Activated naive CD8-positive, alpha-beta T cell treated with anti-CD3 and anti-CD28 coated beads for 36 hours (primary cell): ENCODE measurements at regions not wholly inside any gene's neighbourhood (a gene's known extent, or its start where the extent isn't known, plus 50 kb on each side); places are given as distances from the start of the nearest gene placed in this dataset.

Source experiments
- DNase-seq: peaks from one replicate; pipeline ENCODE4 v3.0.0; 2021
- H3K27ac Mint-ChIP-seq: one replicate; pipeline ENCODE4 v1.8.0; 2022; ENCODE audit warnings: mild to moderate bottlenecking, moderate library complexity, mixed read lengths
- H3K27me3 Mint-ChIP-seq: one replicate; pipeline ENCODE4 v1.8.0; 2022; ENCODE audit warnings: mild to moderate bottlenecking, mixed read lengths
- H3K36me3 Mint-ChIP-seq: one replicate; pipeline ENCODE4 v1.8.0; 2021; ENCODE audit warnings: mild to moderate bottlenecking, mixed read lengths
- H3K4me1 Mint-ChIP-seq: one replicate; pipeline ENCODE4 v1.8.0; 2021; ENCODE audit warnings: mixed read lengths
- H3K4me3 Mint-ChIP-seq: one replicate; pipeline ENCODE4 v1.8.0; 2022; ENCODE audit warnings: mild to moderate bottlenecking, moderate library complexity, mixed read lengths
- H3K9me3 Mint-ChIP-seq: one replicate; pipeline ENCODE4 v1.8.0; 2022; ENCODE audit warnings: mixed read lengths

GRCh38 chr11:122439866-122440810 is 215.4 kb upstream of the UBASH3B start:
- Mint-ChIP-seq H3K4me1 (no peaks in the 10 kb centered on the region), H3K9me3 (no peaks in the 10 kb centered on the region), H3K4me3 (no peak overlapping the region), H3K27ac (no peak overlapping the region), H3K27me3 (peaks cover 10% of the 10 kb centered on the region), H3K36me3 (no peaks in the 10 kb centered on the region)
- DNase-seq: no peak

- no peaks in the 10 kb centered on the region for H3K4me1 Mint-ChIP-seq
- H3K27ac Mint-ChIP-seq: no peak overlapping the region
- no peaks in the 10 kb centered on the region for H3K36me3 Mint-ChIP-seq
- DNase-seq: no peak
- peaks cover 16% of the 10 kb centered on the region for H3K27me3 Mint-ChIP-seq
- no peaks in the 10 kb centered on the region for H3K9me3 Mint-ChIP-seq
- H3K4me3 Mint-ChIP-seq: no peak overlapping the region
Observed at GRCh38 chr11:122436188-122436555, 219.3 kb upstream of the UBASH3B start.

GRCh38 chr11:122435540-122436187 is 219.9 kb upstream of the UBASH3B start:
- Mint-ChIP-seq H3K36me3 (no peaks in the 10 kb centered on the region), H3K27ac (no peak overlapping the region), H3K4me1 (no peaks in the 10 kb centered on the region), H3K27me3 (peaks cover 16% of the 10 kb centered on the region), H3K9me3 (no peaks in the 10 kb centered on the region), H3K4me3 (no peak overlapping the region)
- DNase-seq: no peak

- no peak overlapping the region for H3K27ac Mint-ChIP-seq
- no peaks in the 10 kb centered on the region for H3K36me3 Mint-ChIP-seq
- H3K4me3 Mint-ChIP-seq: no peak overlapping the region
- H3K4me1 Mint-ChIP-seq: no peaks in the 10 kb centered on the region
- DNase-seq: no peak
- H3K9me3 Mint-ChIP-seq: no peaks in the 10 kb centered on the region
- peaks cover 16% of the 10 kb centered on the region for H3K27me3 Mint-ChIP-seq
Observed at GRCh38 chr11:122434786-122435185, 220.7 kb upstream of the UBASH3B start.

GRCh38 chr11:122430490-122430889 is 225.0 kb upstream of the UBASH3B start:
- H3K4me1 Mint-ChIP-seq: no peaks in the 10 kb centered on the region
- H3K27ac Mint-ChIP-seq: no peak overlapping the region
- H3K4me3 Mint-ChIP-seq: no peak overlapping the region
- H3K27me3 Mint-ChIP-seq: peaks cover 10% of the 10 kb centered on the region
- H3K36me3 Mint-ChIP-seq: no peaks in the 10 kb centered on the region
- H3K9me3 Mint-ChIP-seq: no peaks in the 10 kb centered on the region
- no peak for DNase-seq

- no peak overlapping the region for H3K27ac Mint-ChIP-seq
- H3K4me3 Mint-ChIP-seq: no peak overlapping the region
- H3K36me3 Mint-ChIP-seq: no peaks in the 10 kb centered on the region
- no peaks in the 10 kb centered on the region for H3K4me1 Mint-ChIP-seq
- H3K9me3 Mint-ChIP-seq: no peaks in the 10 kb centered on the region
- DNase-seq: no peak
- H3K27me3 Mint-ChIP-seq: peaks cover 6% of the 10 kb centered on the region
Observed at GRCh38 chr11:122426073-122426472, 229.4 kb upstream of the UBASH3B start.

- no peak overlapping the region for H3K27ac Mint-ChIP-seq
- no peaks in the 10 kb centered on the region for H3K4me1 Mint-ChIP-seq
- no peaks in the 10 kb centered on the region for H3K9me3 Mint-ChIP-seq
- H3K27me3 Mint-ChIP-seq: peaks cover 6% of the 10 kb centered on the region
- DNase-seq: no peak
- H3K36me3 Mint-ChIP-seq: no peaks in the 10 kb centered on the region
- H3K4me3 Mint-ChIP-seq: no peak overlapping the region
Observed at GRCh38 chr11:122424636-122425035, 230.9 kb upstream of the UBASH3B start.

GRCh38 chr11:122423886-122424285 is 231.6 kb upstream of the UBASH3B start:
- peaks cover 3% of the 10 kb centered on the region for H3K27me3 Mint-ChIP-seq
- no peaks in the 10 kb centered on the region for H3K36me3 Mint-ChIP-seq
- H3K4me3 Mint-ChIP-seq: no peak overlapping the region
- no peaks in the 10 kb centered on the region for H3K4me1 Mint-ChIP-seq
- no peaks in the 10 kb centered on the region for H3K9me3 Mint-ChIP-seq
- no peak for DNase-seq
- no peak overlapping the region for H3K27ac Mint-ChIP-seq

- H3K4me3 Mint-ChIP-seq: no peak overlapping the region
- no peak overlapping the region for H3K27ac Mint-ChIP-seq
- peaks cover 3% of the 10 kb centered on the region for H3K27me3 Mint-ChIP-seq
- no peaks in the 10 kb centered on the region for H3K4me1 Mint-ChIP-seq
- DNase-seq: no peak
- no peaks in the 10 kb centered on the region for H3K36me3 Mint-ChIP-seq
- no peaks in the 10 kb centered on the region for H3K9me3 Mint-ChIP-seq
Observed at GRCh38 chr11:122423273-122423672, 232.2 kb upstream of the UBASH3B start.

GRCh38 chr11:122422682-122423081 is 232.8 kb upstream of the UBASH3B start:
- no peaks in the 10 kb centered on the region for H3K36me3 Mint-ChIP-seq
- H3K4me1 Mint-ChIP-seq: no peaks in the 10 kb centered on the region
- no peak overlapping the region for H3K4me3 Mint-ChIP-seq
- no peak overlapping the region for H3K27ac Mint-ChIP-seq
- H3K27me3 Mint-ChIP-seq: peaks cover 3% of the 10 kb centered on the region
- H3K9me3 Mint-ChIP-seq: no peaks in the 10 kb centered on the region
- DNase-seq: no peak

- Mint-ChIP-seq H3K27ac (no peak overlapping the region), H3K4me1 (no peaks in the 10 kb centered on the region), H3K9me3 (no peaks in the 10 kb centered on the region), H3K36me3 (no peaks in the 10 kb centered on the region), H3K27me3 (peaks cover 3% of the 10 kb centered on the region), H3K4me3 (no peak overlapping the region)
- DNase-seq: no peak
Observed at GRCh38 chr11:122421702-122422101, 233.8 kb upstream of the UBASH3B start.

- Mint-ChIP-seq H3K27me3 (peaks cover 3% of the 10 kb centered on the region), H3K27ac (no peak overlapping the region), H3K4me1 (no peaks in the 10 kb centered on the region), H3K9me3 (peaks cover 9% of the 10 kb centered on the region), H3K36me3 (no peaks in the 10 kb centered on the region), H3K4me3 (no peak overlapping the region)
- DNase-seq: no peak
Observed at GRCh38 chr11:122418032-122418431, 237.5 kb upstream of the UBASH3B start.

- Mint-ChIP-seq H3K9me3 (peaks cover 11% of the 10 kb centered on the region), H3K36me3 (no peaks in the 10 kb centered on the region), H3K27ac (no peak overlapping the region), H3K27me3 (no peaks in the 10 kb centered on the region), H3K4me1 (no peaks in the 10 kb centered on the region), H3K4me3 (no peak overlapping the region)
- no peak for DNase-seq
Observed at GRCh38 chr11:122414406-122415018, 241.0 kb upstream of the UBASH3B start.

GRCh38 chr11:122413677-122414076 is 241.8 kb upstream of the UBASH3B start:
- Mint-ChIP-seq H3K4me3 (no peak overlapping the region), H3K36me3 (no peaks in the 10 kb centered on the region), H3K9me3 (peaks cover 11% of the 10 kb centered on the region), H3K4me1 (no peaks in the 10 kb centered on the region), H3K27me3 (no peaks in the 10 kb centered on the region), H3K27ac (no peak overlapping the region)
- no peak for DNase-seq

- H3K36me3 Mint-ChIP-seq: no peaks in the 10 kb centered on the region
- no peaks in the 10 kb centered on the region for H3K4me1 Mint-ChIP-seq
- no peak overlapping the region for H3K27ac Mint-ChIP-seq
- peaks cover 11% of the 10 kb centered on the region for H3K9me3 Mint-ChIP-seq
- no peak for DNase-seq
- no peak overlapping the region for H3K4me3 Mint-ChIP-seq
- no peaks in the 10 kb centered on the region for H3K27me3 Mint-ChIP-seq
Observed at GRCh38 chr11:122412581-122412980, 242.9 kb upstream of the UBASH3B start.
